Calu3 (cell line): ENCODE measurements at regions not wholly inside any gene's neighbourhood (a gene's known extent, or its start where the extent isn't known, plus 50 kb on each side); places are given as distances from the start of the nearest gene placed in this dataset.

ENCODE experiments used
- BruUV-seq: library from RNA; stranded (reverse); fragments of 400-500 nt; replicated peaks from 2 replicates; lab custom pipeline; 2021; lab: Mats Ljungman, UMichigan
- CTCF ChIA-PET: fragments of 300-600 bp; sonication (Branson Sonifier 250); formaldehyde crosslinking; loops from one replicate; lab custom pipeline; 2022; ENCODE audit warnings: antibody characterized with exemption; lab: Charles Lee
- DNase-seq: peaks from one replicate; pipeline ENCODE4 v3.0.0; 2022
- H3K27ac Mint-ChIP-seq: one replicate; pipeline ENCODE4 v1.8.0; 2022; ENCODE audit warnings: mixed read lengths; ENCODE audit not compliant: unreplicated experiment
- H3K27me3 Mint-ChIP-seq: one replicate; pipeline ENCODE4 v1.8.0; 2022; ENCODE audit warnings: mixed read lengths; ENCODE audit not compliant: unreplicated experiment
- H3K36me3 Mint-ChIP-seq: one replicate; pipeline ENCODE4 v1.8.0; 2022; ENCODE audit warnings: mild to moderate bottlenecking, moderate library complexity, mixed read lengths; ENCODE audit not compliant: insufficient read depth, unreplicated experiment
- H3K4me1 Mint-ChIP-seq: one replicate; pipeline ENCODE4 v1.8.0; 2022; ENCODE audit warnings: mild to moderate bottlenecking, low read depth, mixed read lengths; ENCODE audit not compliant: unreplicated experiment
- H3K4me3 Mint-ChIP-seq: one replicate; pipeline ENCODE4 v1.8.0; 2022; ENCODE audit warnings: mild to moderate bottlenecking, low read depth, moderate library complexity, mixed read lengths; ENCODE audit not compliant: unreplicated experiment
- H3K9me3 Mint-ChIP-seq: one replicate; pipeline ENCODE4 v1.8.0; 2022; ENCODE audit warnings: low read depth, mixed read lengths; ENCODE audit not compliant: unreplicated experiment
- intact Hi-C: fragments of 100-400 bp; cut with micrococcal nuclease; formaldehyde crosslinking; loops from one replicate; pipeline ENCODE4 v1.10.0; 2022; ENCODE audit not compliant: unreplicated experiment
- TF ChIP-seq, protein P1 (sequence below): fragments of 200-600 bp; IDR thresholded peaks from one replicate; pipeline ENCODE4 v1.8.0; 2022; ENCODE audit warnings: antibody characterized with exemption; ENCODE audit not compliant: unreplicated experiment

DNA sequence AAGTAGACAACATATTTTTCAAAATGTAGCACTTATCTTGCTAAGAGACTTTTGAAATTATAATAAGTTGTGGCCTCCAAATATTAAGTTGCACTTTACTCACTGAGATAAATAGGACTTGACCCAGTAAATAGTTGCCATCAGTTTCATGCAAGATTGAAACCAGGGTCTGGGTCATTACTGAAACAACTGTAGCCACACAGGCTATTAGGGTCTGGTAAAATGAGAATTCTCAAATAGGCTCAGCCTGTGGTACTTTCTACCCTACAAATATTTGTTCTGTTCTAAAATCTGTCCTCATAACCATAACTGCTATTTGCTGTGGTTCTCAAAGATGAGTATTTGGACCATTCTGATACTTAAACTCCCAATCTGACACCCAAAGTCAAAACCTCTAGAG is 115.4 kb upstream of the STK17B start:
- H3K27me3 Mint-ChIP-seq: no peaks in the 10 kb centered on the region
- BruUV-seq: no TSS peak
- peaks cover 9% of the 10 kb centered on the region for H3K36me3 Mint-ChIP-seq
- DNase-seq: no peak
- H3K4me3 Mint-ChIP-seq: no peak overlapping the region
- TF ChIP-seq, protein P1, sequence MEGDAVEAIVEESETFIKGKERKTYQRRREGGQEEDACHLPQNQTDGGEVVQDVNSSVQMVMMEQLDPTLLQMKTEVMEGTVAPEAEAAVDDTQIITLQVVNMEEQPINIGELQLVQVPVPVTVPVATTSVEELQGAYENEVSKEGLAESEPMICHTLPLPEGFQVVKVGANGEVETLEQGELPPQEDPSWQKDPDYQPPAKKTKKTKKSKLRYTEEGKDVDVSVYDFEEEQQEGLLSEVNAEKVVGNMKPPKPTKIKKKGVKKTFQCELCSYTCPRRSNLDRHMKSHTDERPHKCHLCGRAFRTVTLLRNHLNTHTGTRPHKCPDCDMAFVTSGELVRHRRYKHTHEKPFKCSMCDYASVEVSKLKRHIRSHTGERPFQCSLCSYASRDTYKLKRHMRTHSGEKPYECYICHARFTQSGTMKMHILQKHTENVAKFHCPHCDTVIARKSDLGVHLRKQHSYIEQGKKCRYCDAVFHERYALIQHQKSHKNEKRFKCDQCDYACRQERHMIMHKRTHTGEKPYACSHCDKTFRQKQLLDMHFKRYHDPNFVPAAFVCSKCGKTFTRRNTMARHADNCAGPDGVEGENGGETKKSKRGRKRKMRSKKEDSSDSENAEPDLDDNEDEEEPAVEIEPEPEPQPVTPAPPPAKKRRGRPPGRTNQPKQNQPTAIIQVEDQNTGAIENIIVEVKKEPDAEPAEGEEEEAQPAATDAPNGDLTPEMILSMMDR: no peak
- no peak overlapping the region for H3K27ac Mint-ChIP-seq
- CTCF ChIA-PET: no interaction called here
- intact Hi-C loops: no loop called here
- peaks cover 2% of the 10 kb centered on the region for H3K9me3 Mint-ChIP-seq
- peaks cover 20% of the 10 kb centered on the region for H3K4me1 Mint-ChIP-seq

- TF ChIP-seq, protein P1: no peak
- CTCF ChIA-PET: no interaction called here
- BruUV-seq: no TSS peak
- Mint-ChIP-seq H3K36me3 (peaks cover 16% of the 10 kb centered on the region), H3K4me3 (no peak overlapping the region), H3K27me3 (no peaks in the 10 kb centered on the region), H3K27ac (no peak overlapping the region), H3K9me3 (peaks cover 2% of the 10 kb centered on the region), H3K4me1 (peaks cover 27% of the 10 kb centered on the region)
- no peak for DNase-seq
- intact Hi-C loops: no loop called here
Measured at GRCh38 chr2:196287523-196287922, 116.1 kb upstream of the STK17B start.

- H3K9me3 Mint-ChIP-seq: no peaks in the 10 kb centered on the region
- CTCF ChIA-PET: no interaction called here
- H3K4me1 Mint-ChIP-seq: peaks cover 32% of the 10 kb centered on the region
Measured at GRCh38 chr2:196288006-196288538, 116.7 kb upstream of the STK17B start.

DNA sequence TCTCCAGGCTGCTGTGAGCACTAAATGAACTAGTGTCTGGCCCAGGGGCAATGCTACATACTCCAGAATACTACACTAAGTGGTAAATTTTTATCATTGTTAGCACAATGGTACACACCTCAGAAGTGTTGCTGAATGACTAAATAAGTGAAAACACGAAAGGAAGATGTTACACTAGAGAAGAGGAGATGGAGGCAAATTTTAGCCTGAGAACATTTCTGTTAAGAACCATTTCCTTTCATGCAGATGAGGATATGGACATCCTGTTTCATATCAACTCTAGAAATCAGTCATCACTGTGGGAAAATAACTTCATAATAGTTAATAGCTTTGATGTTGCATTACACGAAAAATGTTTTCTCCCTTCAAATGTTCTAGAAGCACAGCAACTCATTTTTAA is 117.6 kb upstream of the STK17B start:
- BruUV-seq: no TSS peak
- Mint-ChIP-seq H3K4me1 (peaks cover 41% of the 10 kb centered on the region), H3K9me3 (no peaks in the 10 kb centered on the region), H3K27me3 (no peaks in the 10 kb centered on the region), H3K27ac (no peak overlapping the region), H3K36me3 (peaks cover 25% of the 10 kb centered on the region), H3K4me3 (no peak overlapping the region)
- intact Hi-C loops: no loop called here
- no peak for DNase-seq
- TF ChIP-seq, protein P1: no peak
- CTCF ChIA-PET: interaction anchor here (0.7 kb wide), 1 partner anchor 13 kb away, joined by 3 read pairs; no protein-coding TSS in a partner anchor

More at GRCh38 chr2:196288006-196288538, 116.7 kb upstream of the STK17B start:
- intact Hi-C loops: no loop called here
- Mint-ChIP-seq H3K36me3 (peaks cover 21% of the 10 kb centered on the region), H3K27ac (no peak overlapping the region), H3K27me3 (no peaks in the 10 kb centered on the region), H3K4me3 (no peak overlapping the region)
- DNase-seq: no peak
- TF ChIP-seq, protein P1: no peak
- no TSS peak for BruUV-seq
